GM21360 (cell line): ENCODE measurements at regions not wholly inside any gene's neighbourhood (a gene's known extent, or its start where the extent isn't known, plus 50 kb on each side); places are given as distances from the start of the nearest gene placed in this dataset.
A peak's percentile ranks its signal among the peaks of the same experiment; 100 is the strongest.
"Not testable (repeated sequence)": the region's sequence is repeated elsewhere in the genome, so short reads cannot be mapped to it uniquely, and the experiment has no call there.

Experiments used
- ATAC-seq: cut with Tn5 transposase; IDR thresholded peaks from one replicate; pipeline ENCODE4 v1.9.1; 2021; ENCODE audit warnings: mild to moderate bottlenecking, moderate library complexity; ENCODE audit not compliant: unreplicated experiment

DNA sequence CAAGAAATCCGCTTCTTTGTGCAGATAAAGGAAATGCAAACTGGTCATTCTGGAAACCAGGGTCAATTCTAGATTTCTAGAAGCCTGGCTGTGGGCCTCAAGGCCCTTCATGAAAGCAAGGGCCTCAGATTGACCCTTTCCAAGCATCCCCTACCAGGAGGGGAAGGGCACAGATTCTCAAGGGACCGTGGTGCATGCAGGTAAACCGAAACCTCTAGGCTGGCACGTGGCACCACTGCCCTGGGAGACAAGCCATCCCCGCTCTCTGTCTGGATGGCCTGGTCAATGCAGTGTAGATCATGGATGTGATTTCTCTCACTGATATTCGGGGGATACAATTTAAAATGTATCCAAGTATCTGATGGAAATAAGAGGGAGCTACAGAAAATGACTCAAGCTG lies 69.4 kb downstream of the TOMM20 start:
- ATAC-seq = no peak

- no peak for ATAC-seq
Observed at GRCh38 chr1:235058695-235059094, 69.9 kb downstream of the TOMM20 start.

DNA sequence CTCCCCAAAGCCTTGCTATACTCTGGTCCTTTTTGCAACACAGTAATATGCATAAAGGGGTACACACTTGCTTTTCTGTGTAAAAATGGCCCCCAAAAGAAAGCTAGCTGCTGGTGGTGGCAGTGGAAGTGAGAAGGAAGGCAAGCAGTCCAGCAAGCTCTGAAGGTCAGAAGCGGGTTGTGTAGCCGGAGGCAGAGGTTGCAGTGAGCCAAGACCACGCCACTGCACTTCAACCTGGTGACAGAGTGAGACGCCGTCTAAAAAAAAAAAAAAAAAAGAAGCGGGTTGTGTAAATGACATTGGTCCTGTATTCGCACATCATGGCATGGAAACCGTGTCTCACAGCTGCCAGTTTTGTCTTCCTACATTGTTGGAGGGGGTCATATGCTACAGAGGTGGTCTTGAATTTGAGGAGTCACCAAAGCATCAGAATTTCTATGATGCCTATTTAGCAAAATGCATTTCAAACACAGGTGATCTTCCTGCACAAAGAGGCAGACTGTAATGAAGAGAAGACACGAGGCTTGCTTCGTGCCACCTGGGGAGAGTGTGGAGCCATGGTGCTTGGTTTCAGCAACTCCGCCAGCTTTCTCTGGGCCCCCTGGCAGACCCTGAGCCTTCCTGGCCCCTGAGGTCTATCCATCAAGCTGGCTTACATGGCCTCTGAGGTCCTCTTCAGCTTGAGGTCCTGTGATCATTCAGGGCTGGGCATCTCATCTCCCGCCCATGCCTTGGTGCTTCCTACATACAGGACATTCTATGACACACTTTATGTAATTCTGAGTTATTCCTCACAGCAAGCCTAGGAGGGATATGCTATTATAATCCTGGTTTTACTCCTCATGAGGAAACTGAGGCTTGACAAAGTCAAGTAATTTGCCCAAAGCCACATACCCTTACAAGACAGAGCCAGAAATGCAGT lies 71.0 kb downstream of the TOMM20 start:
- ATAC-seq = no peak

GRCh38 chr1:235056937-235057336 lies 71.7 kb downstream of the TOMM20 start:
- ATAC-seq = no peak

DNA sequence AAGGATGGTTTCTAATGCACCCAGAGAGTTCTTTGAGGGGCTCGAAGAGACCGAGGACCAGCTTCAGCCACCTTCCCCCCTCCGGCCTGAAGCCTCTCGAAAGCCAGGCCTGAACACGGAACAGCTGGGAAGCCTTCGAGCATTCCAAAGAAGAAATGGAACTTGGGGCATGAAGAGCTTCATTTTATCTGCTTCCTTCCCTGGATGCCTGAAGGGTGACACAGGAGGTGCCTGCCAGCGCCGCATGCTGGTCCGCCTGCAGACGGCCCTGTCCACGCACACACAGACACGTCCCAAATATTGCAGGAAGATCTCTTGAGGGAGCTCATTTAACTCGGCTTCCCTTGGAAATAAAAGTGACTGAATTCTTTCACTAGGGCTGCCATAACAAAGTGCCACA lies 73.7 kb downstream of the TOMM20 start:
- no peak for ATAC-seq

GRCh38 chr1:235054466-235054865 lies 74.2 kb downstream of the TOMM20 start:
- ATAC-seq = no peak

DNA sequence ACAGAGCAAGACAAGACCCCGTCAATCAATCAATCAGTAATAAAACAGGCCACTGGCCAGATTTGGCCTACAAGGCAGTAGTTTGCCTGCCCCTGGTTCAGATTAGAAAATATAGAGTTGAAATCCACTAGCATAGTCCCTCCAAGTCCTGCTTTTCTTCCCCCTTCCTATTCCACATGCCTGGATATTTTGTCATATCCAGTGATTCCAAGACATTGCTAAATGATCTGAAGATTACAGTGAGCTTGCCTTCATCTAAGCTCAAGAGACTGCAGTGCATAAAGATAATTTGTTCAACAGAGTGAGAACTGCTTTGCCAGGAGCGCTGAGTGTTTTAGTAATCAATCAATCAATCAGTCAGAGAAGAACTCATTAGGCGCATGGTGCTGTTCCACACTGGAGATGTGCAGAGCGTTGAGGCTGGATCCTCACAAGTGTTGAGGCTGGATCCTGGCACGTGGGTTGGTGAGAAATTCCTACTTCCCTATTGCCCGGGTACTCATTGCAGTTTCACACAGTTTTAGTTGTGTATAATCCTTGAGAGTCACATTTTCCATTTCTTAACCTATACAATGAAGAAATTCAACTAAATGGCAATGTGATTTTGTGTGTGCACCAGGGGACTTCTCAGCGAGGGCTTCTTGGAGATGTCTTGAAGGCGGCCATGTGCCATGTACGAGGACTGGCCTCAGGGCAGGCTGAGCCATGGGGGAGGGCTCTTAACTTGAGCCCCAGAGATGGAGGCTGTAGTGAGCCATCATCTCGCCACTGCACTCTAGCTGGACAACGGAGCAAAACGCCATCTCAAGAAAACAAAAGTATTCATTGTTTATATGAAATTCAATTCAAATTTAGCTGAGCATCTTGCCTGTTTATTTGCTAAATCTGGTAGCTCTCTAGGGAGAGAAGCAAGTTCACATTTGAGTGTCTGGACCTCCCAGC lies 76.3 kb downstream of the TOMM20 start:
- no peak for ATAC-seq

GRCh38 chr1:235051521-235051920 lies 77.1 kb downstream of the TOMM20 start:
- no peak for ATAC-seq

DNA sequence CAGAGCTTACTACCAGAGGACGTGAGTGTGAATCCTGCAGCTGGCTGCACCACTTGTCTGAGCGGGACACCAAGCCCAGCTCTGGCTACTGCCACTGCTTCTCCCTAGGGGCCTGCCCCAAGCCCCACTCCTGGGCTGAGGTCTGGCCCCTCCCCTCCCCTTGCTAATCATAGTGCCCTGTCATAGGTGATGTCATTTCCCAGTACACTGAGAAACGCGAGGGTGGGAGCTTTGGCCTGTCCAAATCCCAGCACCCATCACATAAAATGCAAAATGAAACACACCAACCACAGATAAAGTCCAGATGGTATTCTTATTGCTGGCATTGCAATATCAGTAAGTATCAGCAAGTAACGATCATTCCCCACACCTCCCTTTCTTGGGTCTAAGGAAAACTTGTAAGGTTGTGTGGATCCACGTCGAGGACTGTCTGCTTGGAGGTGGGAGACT lies 77.7 kb downstream of the TOMM20 start:
- peak; percentile 55 for ATAC-seq

DNA sequence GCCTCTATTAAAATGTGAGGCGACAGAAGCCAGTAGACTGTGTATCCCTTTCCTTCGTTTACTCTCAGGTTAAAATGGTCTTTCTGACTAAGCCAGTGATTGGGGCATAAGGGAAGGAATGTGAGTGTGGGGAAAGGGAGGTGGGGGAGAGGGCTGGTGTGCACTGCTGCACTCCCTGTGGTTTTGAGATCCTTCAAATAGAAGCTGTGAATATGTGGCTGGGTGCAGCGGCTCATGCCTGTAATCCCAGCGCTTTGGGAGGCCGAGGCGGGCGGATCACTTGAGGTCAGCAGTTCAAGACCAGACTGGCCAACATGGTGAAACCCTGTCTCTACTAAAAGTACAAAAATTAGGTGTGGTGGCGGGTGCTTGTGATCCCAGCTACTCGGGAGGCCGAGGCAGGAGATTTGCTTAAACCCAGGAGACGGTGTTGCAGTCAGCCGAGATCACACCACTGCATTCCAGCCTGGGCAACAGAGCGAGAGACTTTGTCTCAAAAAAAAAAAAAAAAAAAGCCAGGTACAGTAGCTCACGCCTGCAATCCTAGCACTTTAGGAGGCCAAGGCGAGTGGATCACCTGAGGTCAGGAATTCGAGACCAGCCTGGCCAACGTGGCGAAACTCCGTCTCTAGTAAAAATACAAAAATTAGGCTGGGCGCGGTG lies 78.8 kb downstream of the TOMM20 start:
- not testable (repeated sequence) for ATAC-seq

DNA sequence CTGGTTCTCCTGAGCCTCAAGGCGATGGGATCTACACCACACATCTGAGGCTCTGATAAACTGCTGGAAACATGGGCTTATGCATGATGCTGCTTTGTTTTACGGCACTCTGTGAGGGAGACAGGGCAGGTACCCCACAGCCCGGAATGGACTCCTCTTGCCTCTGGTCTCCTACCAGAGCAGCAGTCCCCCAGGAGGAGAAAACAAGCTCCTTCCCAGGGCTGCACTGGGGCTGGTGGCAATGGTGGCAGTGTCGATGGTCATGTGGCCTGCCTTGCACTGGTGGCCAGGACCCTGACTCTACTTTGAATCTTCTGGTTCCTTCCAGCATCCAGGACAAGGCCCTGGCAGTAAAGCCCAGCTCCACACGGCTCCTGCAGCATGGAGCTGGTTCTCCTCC lies 79.4 kb downstream of the TOMM20 start:
- ATAC-seq = no peak

GRCh38 chr1:235047331-235047871 lies 81.2 kb downstream of the TOMM20 start:
- ATAC-seq = no peak

GRCh38 chr1:235045921-235046601 lies 82.6 kb downstream of the TOMM20 start:
- ATAC-seq = no peak

DNA sequence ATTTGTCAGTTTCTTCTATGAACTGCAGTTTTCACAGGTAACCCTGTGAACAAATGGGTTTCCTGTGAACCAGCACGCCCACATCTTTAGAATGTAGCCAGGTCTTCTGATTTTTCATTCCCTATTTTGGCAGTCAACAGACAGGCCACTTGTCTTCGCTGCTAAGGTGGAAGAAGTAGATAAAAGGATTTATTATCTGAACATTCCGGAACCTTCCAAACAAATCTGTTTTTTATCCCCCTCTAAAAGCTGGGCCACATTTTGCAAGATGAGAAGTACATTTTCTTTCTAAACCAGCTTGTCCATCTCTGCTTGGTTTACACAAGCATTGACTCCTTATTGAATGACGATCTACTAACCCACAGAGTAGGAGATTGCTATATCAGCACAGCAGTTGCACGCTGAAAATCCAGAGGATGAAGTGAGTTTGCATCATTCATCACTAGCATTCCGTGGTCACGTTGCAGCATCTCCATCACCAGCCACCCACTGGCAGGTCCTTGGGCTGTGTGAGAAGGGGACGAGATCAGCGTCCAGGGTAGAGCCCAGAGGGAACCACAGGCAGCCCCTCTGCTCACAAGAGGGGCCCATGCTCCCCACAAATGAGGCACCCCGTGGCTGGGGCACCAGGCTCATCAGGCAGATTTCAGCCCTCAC lies 83.5 kb downstream of the TOMM20 start:
- ATAC-seq = no peak

GRCh38 chr1:235043234-235043633 lies 85.4 kb downstream of the TOMM20 start:
- ATAC-seq = no peak

DNA sequence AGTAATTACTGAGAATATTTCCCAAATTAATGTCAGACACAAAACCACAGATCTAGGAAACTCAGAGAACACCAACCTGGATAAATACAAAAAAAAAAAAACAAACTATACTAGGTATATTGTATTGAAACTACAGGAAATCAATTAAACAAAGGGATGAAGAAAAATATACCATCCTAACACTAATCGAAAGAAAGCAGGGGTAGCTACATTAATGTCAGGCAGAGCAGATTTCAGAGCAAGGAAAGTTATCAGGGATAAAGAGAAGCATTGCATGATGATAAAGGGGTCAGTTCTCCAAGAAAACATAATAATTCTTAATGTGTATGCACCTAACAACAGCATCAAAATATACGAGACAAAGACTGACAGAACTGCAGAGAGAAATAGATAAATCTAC lies 89.9 kb downstream of the TOMM20 start:
- no peak for ATAC-seq

GRCh38 chr1:235035928-235036327 lies 92.7 kb downstream of the TOMM20 start:
- ATAC-seq = no peak

DNA sequence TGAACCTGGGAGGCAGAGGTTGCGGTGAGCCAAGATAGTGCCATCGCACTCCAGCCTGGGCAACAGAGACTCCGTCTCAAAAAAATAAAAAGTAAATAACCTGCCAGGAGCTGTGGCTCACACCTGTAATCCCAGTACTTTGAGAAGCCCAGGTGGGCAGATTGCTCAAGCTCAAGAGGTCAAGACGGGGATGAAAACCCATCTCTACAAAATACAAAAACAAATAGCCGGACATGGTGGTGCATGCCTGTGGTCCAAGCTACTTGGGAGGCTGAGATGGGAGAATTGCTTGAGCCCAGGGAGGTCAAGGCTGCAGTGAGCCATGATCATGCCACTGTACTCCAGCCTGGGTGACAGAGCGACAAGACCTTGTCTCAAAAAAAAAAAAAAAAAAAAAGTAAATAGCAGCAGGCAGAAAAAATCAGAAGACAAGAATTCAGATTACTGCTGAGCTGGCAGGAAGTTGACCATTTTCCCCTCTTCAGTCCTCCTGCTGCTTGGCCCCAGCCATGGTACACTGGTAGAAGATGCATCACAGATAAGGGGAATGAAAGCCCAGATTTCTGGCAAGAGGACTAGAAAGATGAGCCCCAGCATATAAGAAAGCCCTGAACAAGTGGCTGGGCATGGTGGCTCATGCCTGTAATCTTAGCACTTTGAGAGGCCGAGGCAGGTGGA lies 97.6 kb downstream of the TOMM20 start:
- ATAC-seq = no peak

DNA sequence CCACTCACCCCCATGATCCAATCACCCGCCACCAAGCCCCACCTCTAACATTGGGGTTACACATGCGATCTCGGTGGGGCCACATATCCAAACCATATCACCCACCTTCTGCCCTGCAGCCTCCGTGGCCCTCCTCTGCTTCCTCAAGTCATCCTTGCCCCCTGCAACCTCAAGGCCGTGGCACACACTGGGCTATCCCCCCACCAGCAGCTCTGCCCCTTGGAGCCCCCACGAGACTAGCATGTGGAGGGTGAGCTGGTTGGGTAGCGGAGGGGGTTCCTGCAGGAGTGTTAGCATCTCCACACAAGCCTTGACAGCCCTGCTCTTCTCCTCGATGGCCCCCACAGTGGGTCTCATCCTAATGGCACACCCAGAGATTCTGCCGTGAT lies 100.8 kb downstream of the TOMM20 start:
- ATAC-seq = no peak
